GM18909 (cell line): ENCODE measurements at regions not wholly inside any gene's neighbourhood (a gene's known extent, or its start where the extent isn't known, plus 50 kb on each side); places are given as distances from the start of the nearest gene placed in this dataset.
"Not testable (repeated sequence)": the region's sequence is repeated elsewhere in the genome, so short reads cannot be mapped to it uniquely, and the experiment has no call there.

Experiments used
- ATAC-seq: cut with Tn5 transposase; IDR thresholded peaks from one replicate; pipeline ENCODE4 v1.9.1; 2021; ENCODE audit warnings: mild to moderate bottlenecking; ENCODE audit not compliant: unreplicated experiment, poor library complexity

- ATAC-seq = not testable (repeated sequence)
Observed at GRCh38 chr1:192517716-192518355, 57.7 kb upstream of the RGS1 start.

GRCh38 chr1:192518700-192519099 lies 56.9 kb upstream of the RGS1 start:
- peak; percentile 44 for ATAC-seq

GRCh38 chr1:192521734-192522133 lies 53.8 kb upstream of the RGS1 start:
- ATAC-seq = no peak

GRCh38 chr1:192522673-192523072 lies 52.9 kb upstream of the RGS1 start:
- no peak for ATAC-seq

- no peak for ATAC-seq
Observed at GRCh38 chr1:192524223-192524622, 51.4 kb upstream of the RGS1 start.
